Esophagus squamous epithelium (tissue), 5 donors: ENCODE measurements at regions not wholly inside any gene's neighbourhood (a gene's known extent, or its start where the extent isn't known, plus 50 kb on each side); places are given as distances from the start of the nearest gene placed in this dataset.

Source experiments
- DNase-seq: peaks from one replicate; lab custom pipeline; 2025; lab: John Stamatoyannopoulos, UW
- H3K27ac ChIP-seq, 4 donors: fragments of 200-600 bp; sonication (generic); one replicate each; pipeline ENCODE4 v1.5.1; 2016 to 2019; ENCODE audit warnings: mild to moderate bottlenecking in 1 of 4
- H3K27me3 ChIP-seq, 4 donors: fragments of 200-600 bp; sonication (generic); 1 replicate in 3 of 4; 2 replicates in 1 of 4; pipeline versions ENCODE4 v1.5.1 to v1.6.0; 2017 to 2021; ENCODE audit warnings: antibody characterized with exemption in 1 of 4
- H3K36me3 ChIP-seq, 3 donors: fragments of 200-600 bp; sonication (generic); one replicate each; pipeline ENCODE4 v1.5.1; 2016 to 2019
- H3K4me1 ChIP-seq, 3 donors: fragments of 200-600 bp; sonication (generic); one replicate each; pipeline ENCODE4 v1.5.1; 2017 to 2019
- H3K4me3 ChIP-seq, 4 donors: fragments of 200-600 bp; sonication (generic); 1 replicate in 3 of 4; 2 replicates in 1 of 4; pipeline ENCODE4 v1.5.1; 2016 to 2019; ENCODE audit warnings: mild to moderate bottlenecking in 2 of 4, moderate library complexity in 1 of 4
- H3K9me3 ChIP-seq, 3 donors: fragments of 200-600 bp; sonication (generic); one replicate each; pipeline ENCODE4 v1.5.1; 2016 to 2019
- CTCF ChIP-seq, 6 experiments: fragments of 450-650 bp in 4 of 6; fragments of 200-600 bp in 2 of 6; sonication (generic) in 2 of 6; IDR thresholded peaks; one replicate each; pipeline ENCODE4 v1.5.1; 2016 to 2019; ENCODE audit warnings: antibody characterized with exemption in 6 of 6, mild to moderate bottlenecking in 4 of 6, moderate library complexity in 4 of 6
- POLR2A ChIP-seq, 4 donors: fragments of 450-650 bp; IDR thresholded peaks; one replicate each; pipeline ENCODE4 v1.6.1; 2017; ENCODE audit warnings: antibody characterized with exemption in 4 of 4, mild to moderate bottlenecking in 4 of 4, moderate library complexity in 3 of 4
- WGBS, 2 donors: methylation state at CpG; one replicate each; pipeline ENCODE4 v1.1.5; 2018; 5-methylcytosine and 5-hydroxymethylcytosine counted together
- intact Hi-C: fragments of 100-400 bp; cut with DNase I; formaldehyde crosslinking; loops from one replicate; pipeline ENCODE4 v1.15.0; 2022
- donor health status: DM: yes; HTN: yes; CAD: no.

DNA sequence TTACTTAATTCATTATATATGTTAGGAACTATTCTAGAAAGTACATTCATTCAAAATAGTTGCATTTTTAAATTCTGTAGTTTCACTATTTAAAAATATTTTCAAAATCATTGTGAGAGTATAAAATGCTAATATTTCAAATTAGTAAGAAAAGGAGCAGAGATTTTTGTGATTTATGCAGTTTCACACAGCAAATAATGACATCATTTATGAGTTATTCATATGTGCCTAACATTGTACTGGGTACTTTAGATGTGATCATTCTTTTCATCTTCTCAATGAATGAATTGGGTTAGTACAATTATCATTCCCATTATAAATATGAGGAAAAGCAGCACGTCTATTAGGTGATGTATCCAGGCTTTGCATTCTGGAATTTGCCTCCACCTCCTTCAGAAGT lies 1451.0 kb upstream of the IGFBP7 start:
- no peak overlapping the region for H3K27ac ChIP-seq
- no peaks in the 10 kb centered on the region for H3K4me1 ChIP-seq
- no peaks in the 10 kb centered on the region for H3K9me3 ChIP-seq
- H3K27me3 ChIP-seq: no peaks in the 10 kb centered on the region
- H3K4me3 ChIP-seq: no peak overlapping the region
- DNase-seq: no peak
- H3K36me3 ChIP-seq: no peaks in the 10 kb centered on the region
- TF ChIP-seq POLR2A (IDR thresholded peaks at IDR 0.05) (no peak), CTCF (IDR thresholded peaks at IDR 0.05) (no peak)
- intact Hi-C loops: no loop called here
- 32 to 54% methylated on average over 1 of the region's 1 CpG for WGBS, 2 donors

DNA sequence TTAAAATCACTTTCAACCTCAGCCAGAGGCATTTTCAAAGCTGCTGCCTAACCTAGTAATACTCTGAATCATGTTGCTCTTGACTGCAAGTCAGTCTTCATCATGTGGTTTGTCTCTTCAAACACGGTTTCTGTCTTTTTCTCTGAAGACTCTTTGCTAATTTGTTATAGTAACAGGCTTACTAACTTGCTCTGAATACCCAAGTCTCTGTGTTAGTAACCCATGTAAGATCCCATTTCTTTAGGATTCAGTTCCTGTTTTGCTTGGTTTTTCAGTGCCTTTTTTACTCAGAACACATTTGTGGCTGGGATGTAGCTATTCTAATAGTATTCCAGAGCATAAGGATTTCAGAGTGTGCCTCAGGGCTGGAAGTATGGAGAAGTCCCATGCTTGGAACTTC lies 1450.6 kb upstream of the IGFBP7 start:
- 17 to 29% methylated on average over 1 of the region's 1 CpG for WGBS, 2 donors
- no peaks in the 10 kb centered on the region for H3K9me3 ChIP-seq

GRCh38 chr4:58553679-58554078 lies 1443.5 kb upstream of the IGFBP7 start:
- Histone ChIP-seq H3K36me3 (no peaks in the 10 kb centered on the region), H3K27ac (no peak overlapping the region), H3K9me3 (no peaks in the 10 kb centered on the region), H3K4me1 (no peaks in the 10 kb centered on the region), H3K4me3 (no peak overlapping the region), H3K27me3 (no peaks in the 10 kb centered on the region)
- TF ChIP-seq POLR2A (IDR thresholded peaks at IDR 0.05) (no peak), CTCF (IDR thresholded peaks at IDR 0.05) (no peak)
- intact Hi-C loops: no loop called here
- WGBS, 2 donors: 28 to 33% methylated on average over 2 of the region's 2 CpGs
- no peak for DNase-seq

More for the DNA sequence above, 1450.6 kb upstream of the IGFBP7 start:
- H3K27me3 ChIP-seq: no peaks in the 10 kb centered on the region
- no peak for DNase-seq
- H3K36me3 ChIP-seq: no peaks in the 10 kb centered on the region
- H3K4me3 ChIP-seq: no peak overlapping the region
- TF ChIP-seq CTCF (IDR thresholded peaks at IDR 0.05): no peak
- no peak for TF ChIP-seq POLR2A (IDR thresholded peaks at IDR 0.05)
- intact Hi-C loops: no loop called here
- no peak overlapping the region for H3K27ac ChIP-seq
- H3K4me1 ChIP-seq: no peaks in the 10 kb centered on the region

GRCh38 chr4:58553031-58553430 lies 1442.8 kb upstream of the IGFBP7 start:
- Histone ChIP-seq H3K4me3 (no peak overlapping the region), H3K9me3 (no peaks in the 10 kb centered on the region), H3K27me3 (no peaks in the 10 kb centered on the region), H3K27ac (no peak overlapping the region), H3K36me3 (no peaks in the 10 kb centered on the region), H3K4me1 (no peaks in the 10 kb centered on the region)
- TF ChIP-seq CTCF (IDR thresholded peaks at IDR 0.05) (no peak), POLR2A (IDR thresholded peaks at IDR 0.05) (no peak)
- DNase-seq: no peak
- intact Hi-C loops: no loop called here
- 58 to 85% methylated on average over 1 of the region's 1 CpG for WGBS, 2 donors

GRCh38 chr4:58551676-58552075 lies 1441.5 kb upstream of the IGFBP7 start:
- H3K9me3 ChIP-seq: no peaks in the 10 kb centered on the region
- intact Hi-C loops: no loop called here

More at GRCh38 chr4:58551676-58552075, 1441.5 kb upstream of the IGFBP7 start:
- Histone ChIP-seq H3K27me3 (no peaks in the 10 kb centered on the region), H3K4me1 (no peaks in the 10 kb centered on the region), H3K4me3 (no peak overlapping the region), H3K36me3 (no peaks in the 10 kb centered on the region), H3K27ac (no peak overlapping the region)
- no peak for TF ChIP-seq POLR2A (IDR thresholded peaks at IDR 0.05)
- no peak for TF ChIP-seq CTCF (IDR thresholded peaks at IDR 0.05)
- DNase-seq: no peak
